Nephron (organoid): ENCODE measurements at regions not wholly inside any gene's neighbourhood (a gene's known extent, or its start where the extent isn't known, plus 50 kb on each side); places are given as distances from the start of the nearest gene placed in this dataset.

ENCODE experiments used
- H3K27ac Mint-ChIP-seq, 3 experiments: 2 replicates each; pipeline ENCODE4 v1.8.0; 2020; ENCODE audit warnings: mixed read lengths in 3 of 3, mild to moderate bottlenecking in 2 of 3, moderate library complexity in 1 of 3
- H3K27me3 Mint-ChIP-seq: 2 replicates; pipeline ENCODE4 v1.8.0; 2021; ENCODE audit warnings: low read depth, mild to moderate bottlenecking, moderate library complexity, mixed read lengths
- H3K36me3 Mint-ChIP-seq: 2 replicates; pipeline ENCODE4 v1.8.0; 2020; ENCODE audit warnings: low read depth, mixed read lengths
- H3K4me1 Mint-ChIP-seq: 2 replicates; pipeline ENCODE4 v1.8.0; 2020; ENCODE audit warnings: mixed read lengths
- H3K4me3 Mint-ChIP-seq, 3 experiments: 2 replicates each; pipeline ENCODE4 v1.8.0; 2020; ENCODE audit warnings: mild to moderate bottlenecking in 3 of 3, mixed read lengths in 3 of 3, moderate library complexity in 2 of 3
- H3K9me3 Mint-ChIP-seq: 2 replicates; pipeline ENCODE4 v1.8.0; 2020; ENCODE audit warnings: mixed read lengths
- TF ChIP-seq, protein P1 (sequence below), 3 experiments: fragments of 200-600 bp; sonication (generic); IDR thresholded peaks; one replicate each; pipeline ENCODE4 v1.5.0; 2021; ENCODE audit warnings: antibody characterized with exemption in 3 of 3; ENCODE audit not compliant: unreplicated experiment in 3 of 3

DNA sequence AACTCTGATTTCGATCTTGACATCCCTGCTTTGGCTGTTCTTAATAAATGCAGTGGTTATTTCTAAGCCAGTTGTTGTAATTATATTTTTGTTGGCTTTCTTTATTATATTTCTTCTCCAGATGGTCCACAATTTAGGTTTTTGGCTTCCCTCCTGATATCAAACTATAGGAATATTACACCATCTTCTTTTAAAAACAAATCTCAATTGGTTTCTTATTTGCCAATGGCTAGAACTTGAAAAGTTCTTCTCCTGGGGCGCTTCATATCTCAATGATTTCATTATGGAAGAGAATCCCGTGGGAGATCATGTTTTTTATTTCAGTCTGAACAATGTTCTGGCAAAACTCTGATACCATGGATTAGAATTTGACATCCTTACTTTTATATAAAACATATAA, 292.3 kb downstream of the FLRT2 start:
- no peaks in the 10 kb centered on the region for H3K27me3 Mint-ChIP-seq
- H3K4me3 Mint-ChIP-seq: no peak overlapping the region
- no peaks in the 10 kb centered on the region for H3K36me3 Mint-ChIP-seq
- H3K9me3 Mint-ChIP-seq: no peaks in the 10 kb centered on the region
- H3K4me1 Mint-ChIP-seq: no peaks in the 10 kb centered on the region
- H3K27ac Mint-ChIP-seq: no peak overlapping the region
- TF ChIP-seq, protein P1, sequence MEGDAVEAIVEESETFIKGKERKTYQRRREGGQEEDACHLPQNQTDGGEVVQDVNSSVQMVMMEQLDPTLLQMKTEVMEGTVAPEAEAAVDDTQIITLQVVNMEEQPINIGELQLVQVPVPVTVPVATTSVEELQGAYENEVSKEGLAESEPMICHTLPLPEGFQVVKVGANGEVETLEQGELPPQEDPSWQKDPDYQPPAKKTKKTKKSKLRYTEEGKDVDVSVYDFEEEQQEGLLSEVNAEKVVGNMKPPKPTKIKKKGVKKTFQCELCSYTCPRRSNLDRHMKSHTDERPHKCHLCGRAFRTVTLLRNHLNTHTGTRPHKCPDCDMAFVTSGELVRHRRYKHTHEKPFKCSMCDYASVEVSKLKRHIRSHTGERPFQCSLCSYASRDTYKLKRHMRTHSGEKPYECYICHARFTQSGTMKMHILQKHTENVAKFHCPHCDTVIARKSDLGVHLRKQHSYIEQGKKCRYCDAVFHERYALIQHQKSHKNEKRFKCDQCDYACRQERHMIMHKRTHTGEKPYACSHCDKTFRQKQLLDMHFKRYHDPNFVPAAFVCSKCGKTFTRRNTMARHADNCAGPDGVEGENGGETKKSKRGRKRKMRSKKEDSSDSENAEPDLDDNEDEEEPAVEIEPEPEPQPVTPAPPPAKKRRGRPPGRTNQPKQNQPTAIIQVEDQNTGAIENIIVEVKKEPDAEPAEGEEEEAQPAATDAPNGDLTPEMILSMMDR (IDR thresholded peaks at IDR 0.05; ENCODE audit: unreplicated experiment in 3 of 3): no peak

DNA sequence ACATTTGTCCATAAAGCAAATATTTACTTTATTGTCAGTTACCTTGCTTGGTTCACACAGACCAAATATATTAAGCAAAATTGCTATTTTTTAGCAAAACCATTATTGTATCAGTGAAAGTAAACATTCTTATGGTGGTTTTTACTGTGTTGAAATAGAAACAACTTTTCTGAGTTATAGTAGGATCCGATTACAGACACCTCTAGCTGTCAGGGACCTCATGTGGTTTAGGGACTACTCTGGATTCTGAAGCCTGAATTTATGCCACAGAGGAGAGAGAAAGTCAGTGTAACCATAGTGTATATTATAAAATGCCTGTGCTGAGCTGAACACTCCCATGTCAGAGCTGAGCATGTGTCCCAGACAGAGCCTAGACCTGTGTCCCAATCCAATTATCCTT, 287.5 kb downstream of the FLRT2 start:
- H3K4me3 Mint-ChIP-seq: no peak overlapping the region
- H3K4me1 Mint-ChIP-seq: no peaks in the 10 kb centered on the region
- H3K27me3 Mint-ChIP-seq: no peaks in the 10 kb centered on the region
- H3K9me3 Mint-ChIP-seq: no peaks in the 10 kb centered on the region
- peak overlapping the region; percentile 3 to 46 (median 36) for H3K27ac Mint-ChIP-seq
- H3K36me3 Mint-ChIP-seq: no peaks in the 10 kb centered on the region
- TF ChIP-seq, protein P1 (IDR thresholded peaks at IDR 0.05; ENCODE audit: unreplicated experiment in 3 of 3): no peak

GRCh38 chr14:85813040-85813439, 283.1 kb downstream of the FLRT2 start:
- Mint-ChIP-seq H3K27me3 (no peaks in the 10 kb centered on the region), H3K36me3 (no peaks in the 10 kb centered on the region), H3K27ac (no peak overlapping the region), H3K9me3 (no peaks in the 10 kb centered on the region), H3K4me1 (no peaks in the 10 kb centered on the region), H3K4me3 (no peak overlapping the region)
- TF ChIP-seq, protein P1 (IDR thresholded peaks at IDR 0.05; ENCODE audit: unreplicated experiment in 3 of 3): no peak

GRCh38 chr14:85811340-85811739, 281.4 kb downstream of the FLRT2 start:
- Mint-ChIP-seq H3K4me3 (no peak overlapping the region), H3K27me3 (no peaks in the 10 kb centered on the region), H3K9me3 (peaks cover 10% of the 10 kb centered on the region), H3K27ac (no peak overlapping the region), H3K4me1 (no peaks in the 10 kb centered on the region), H3K36me3 (no peaks in the 10 kb centered on the region)
- TF ChIP-seq, protein P1 (IDR thresholded peaks at IDR 0.05; ENCODE audit: unreplicated experiment in 3 of 3): no peak

GRCh38 chr14:85799668-85800067, 269.7 kb downstream of the FLRT2 start:
- H3K9me3 Mint-ChIP-seq: peaks cover 16% of the 10 kb centered on the region
- H3K27me3 Mint-ChIP-seq: no peaks in the 10 kb centered on the region
- H3K4me3 Mint-ChIP-seq: no peak overlapping the region
- H3K36me3 Mint-ChIP-seq: no peaks in the 10 kb centered on the region
- H3K4me1 Mint-ChIP-seq: peaks cover 25% of the 10 kb centered on the region
- TF ChIP-seq, protein P1 (IDR thresholded peaks at IDR 0.05; ENCODE audit: unreplicated experiment in 3 of 3): no peak
- H3K27ac Mint-ChIP-seq: no peak overlapping the region

- TF ChIP-seq, protein P1 (IDR thresholded peaks at IDR 0.05; ENCODE audit: unreplicated experiment in 3 of 3): no peak
- Mint-ChIP-seq H3K4me1 (peaks cover 25% of the 10 kb centered on the region), H3K27me3 (no peaks in the 10 kb centered on the region), H3K27ac (peak overlapping the region; percentile 13 to 67 (median 26)), H3K36me3 (no peaks in the 10 kb centered on the region), H3K4me3 (no peak overlapping the region), H3K9me3 (peaks cover 9% of the 10 kb centered on the region)
These were observed 268.9 kb downstream of the FLRT2 start for GRCh38 chr14:85798856-85799255.
